ENCODE measurements at regions not wholly inside any gene's neighbourhood (a gene's known extent, or its start where the extent isn't known, plus 50 kb on each side); places are given as distances from the start of the nearest gene placed in this dataset.

- Histone ChIP-seq H3K27me3 (ENCODE audit: insufficient read depth, poor library complexity, severe bottlenecking) (no peaks in the 10 kb centered on the region), H3K27ac (replicated peaks) (no peak overlapping the region), H3K4me3 (replicated peaks; ENCODE audit: insufficient read depth, low read length) (no peak overlapping the region)
- TF ChIP-seq SPI1 (IDR thresholded peaks at IDR 0.05; ENCODE audit: borderline replicate concordance, low read depth) (no peak), POLR2AphosphoS5 (IDR thresholded peaks at IDR 0.05; ENCODE audit: low read depth) (no peak), GABPA (IDR thresholded peaks at IDR 0.05; ENCODE audit: low read depth) (no peak), REST (IDR thresholded peaks at IDR 0.05; ENCODE audit: insufficient replicate concordance, low read depth) (no peak), CTCF (IDR thresholded peaks at IDR 0.05; ENCODE audit: insufficient read depth, low read length) (no peak)
- no peak for DNase-seq (ENCODE audit: low read depth in 1 of 2, low spot score in 1 of 2)
Observed at GRCh38 chr7:85997515-85997914, 646.2 kb upstream of the GRM3 start.

- DNase-seq (ENCODE audit: low read depth in 1 of 2, low spot score in 1 of 2) = no peak
- Histone ChIP-seq H3K4me3 (replicated peaks; ENCODE audit: insufficient read depth, low read length) (no peak overlapping the region), H3K27ac (replicated peaks) (no peak overlapping the region), H3K27me3 (ENCODE audit: insufficient read depth, poor library complexity, severe bottlenecking) (no peaks in the 10 kb centered on the region)
- TF ChIP-seq CTCF (IDR thresholded peaks at IDR 0.05; ENCODE audit: insufficient read depth, low read length) (no peak), SPI1 (IDR thresholded peaks at IDR 0.05; ENCODE audit: borderline replicate concordance, low read depth) (no peak), GABPA (IDR thresholded peaks at IDR 0.05; ENCODE audit: low read depth) (no peak), REST (IDR thresholded peaks at IDR 0.05; ENCODE audit: insufficient replicate concordance, low read depth) (no peak)
Observed at GRCh38 chr7:85995101-85995500, 648.6 kb upstream of the GRM3 start.

- Histone ChIP-seq H3K27me3 (ENCODE audit: insufficient read depth, poor library complexity, severe bottlenecking) (no peaks in the 10 kb centered on the region), H3K4me3 (replicated peaks; ENCODE audit: insufficient read depth, low read length) (no peak overlapping the region), H3K27ac (replicated peaks) (no peak overlapping the region)
- no peak for TF ChIP-seq POLR2AphosphoS5 (IDR thresholded peaks at IDR 0.05; ENCODE audit: low read depth)
- no peak for TF ChIP-seq GABPA (IDR thresholded peaks at IDR 0.05; ENCODE audit: low read depth)
- no peak for TF ChIP-seq SPI1 (IDR thresholded peaks at IDR 0.05; ENCODE audit: borderline replicate concordance, low read depth)
- TF ChIP-seq CTCF (IDR thresholded peaks at IDR 0.05; ENCODE audit: insufficient read depth, low read length) = no peak
- no peak for TF ChIP-seq REST (IDR thresholded peaks at IDR 0.05; ENCODE audit: insufficient replicate concordance, low read depth)
- DNase-seq (ENCODE audit: low read depth in 1 of 2, low spot score in 1 of 2) = no peak
Observed at GRCh38 chr7:85980740-85981139, 663.0 kb upstream of the GRM3 start.

Data from HL-60 (cell line).